ENCODE measurements at regions not wholly inside any gene's neighbourhood (a gene's known extent, or its start where the extent isn't known, plus 50 kb on each side); places are given as distances from the start of the nearest gene placed in this dataset.

- FAIRE-seq (no peak), DNase-seq (ENCODE audit: insufficient read length, low spot score) (no peak)
- TF ChIP-seq TAF1 (IDR thresholded peaks at IDR 0.05; ENCODE audit: low read depth, low read length) = no peak
- TF ChIP-seq SPI1 (IDR thresholded peaks at IDR 0.05; ENCODE audit: low read depth, low read length) = no peak
- TF ChIP-seq POU2F2 (IDR thresholded peaks at IDR 0.05; ENCODE audit: low read depth, low read length) = no peak
- no peak for TF ChIP-seq PAX5 (IDR thresholded peaks at IDR 0.05; ENCODE audit: insufficient read depth, low read length, severe bottlenecking)
- no peak for TF ChIP-seq POLR2AphosphoS5 (IDR thresholded peaks at IDR 0.05; ENCODE audit: low read depth, low read length)
- TF ChIP-seq POLR2A (IDR thresholded peaks at IDR 0.05; ENCODE audit: low read depth, low read length) = no peak
Measured at GRCh38 chr7:18425838-18426445, 69.6 kb upstream of the HDAC9 start.

- FAIRE-seq = no peak
- DNase-seq (ENCODE audit: insufficient read length, low spot score) = no peak
Measured at GRCh38 chr7:18426564-18427226, 68.9 kb upstream of the HDAC9 start.

GRCh38 chr7:18429547-18429946 is 66.0 kb upstream of the HDAC9 start:
- DNase-seq (ENCODE audit: insufficient read length, low spot score) (no peak), FAIRE-seq (no peak)
- TF ChIP-seq POLR2AphosphoS5 (IDR thresholded peaks at IDR 0.05; ENCODE audit: low read depth, low read length) = no peak
- no peak for TF ChIP-seq TAF1 (IDR thresholded peaks at IDR 0.05; ENCODE audit: low read depth, low read length)
- TF ChIP-seq POU2F2 (IDR thresholded peaks at IDR 0.05; ENCODE audit: low read depth, low read length) = no peak
- no peak for TF ChIP-seq POLR2A (IDR thresholded peaks at IDR 0.05; ENCODE audit: low read depth, low read length)
- no peak for TF ChIP-seq PAX5 (IDR thresholded peaks at IDR 0.05; ENCODE audit: insufficient read depth, low read length, severe bottlenecking)

More at GRCh38 chr7:18426564-18427226, 68.9 kb upstream of the HDAC9 start:
- TF ChIP-seq POU2F2 (IDR thresholded peaks at IDR 0.05; ENCODE audit: low read depth, low read length) (no peak), POLR2AphosphoS5 (IDR thresholded peaks at IDR 0.05; ENCODE audit: low read depth, low read length) (no peak), SPI1 (IDR thresholded peaks at IDR 0.05; ENCODE audit: low read depth, low read length) (no peak), PAX5 (IDR thresholded peaks at IDR 0.05; ENCODE audit: insufficient read depth, low read length, severe bottlenecking) (no peak), TAF1 (IDR thresholded peaks at IDR 0.05; ENCODE audit: low read depth, low read length) (no peak), POLR2A (IDR thresholded peaks at IDR 0.05; ENCODE audit: low read depth, low read length) (no peak)

GRCh38 chr7:18430810-18431209 is 64.7 kb upstream of the HDAC9 start:
- FAIRE-seq (no peak), DNase-seq (ENCODE audit: insufficient read length, low spot score) (no peak)
- TF ChIP-seq TAF1 (IDR thresholded peaks at IDR 0.05; ENCODE audit: low read depth, low read length) = no peak
- no peak for TF ChIP-seq PAX5 (IDR thresholded peaks at IDR 0.05; ENCODE audit: insufficient read depth, low read length, severe bottlenecking)
- no peak for TF ChIP-seq SPI1 (IDR thresholded peaks at IDR 0.05; ENCODE audit: low read depth, low read length)
- no peak for TF ChIP-seq POLR2AphosphoS5 (IDR thresholded peaks at IDR 0.05; ENCODE audit: low read depth, low read length)
- TF ChIP-seq POU2F2 (IDR thresholded peaks at IDR 0.05; ENCODE audit: low read depth, low read length) = no peak
- TF ChIP-seq POLR2A (IDR thresholded peaks at IDR 0.05; ENCODE audit: low read depth, low read length) = no peak

- TF ChIP-seq POLR2A (IDR thresholded peaks at IDR 0.05; ENCODE audit: low read depth, low read length) (no peak), SPI1 (IDR thresholded peaks at IDR 0.05; ENCODE audit: low read depth, low read length) (no peak), PAX5 (IDR thresholded peaks at IDR 0.05; ENCODE audit: insufficient read depth, low read length, severe bottlenecking) (no peak), TAF1 (IDR thresholded peaks at IDR 0.05; ENCODE audit: low read depth, low read length) (no peak), POLR2AphosphoS5 (IDR thresholded peaks at IDR 0.05; ENCODE audit: low read depth, low read length) (no peak), POU2F2 (IDR thresholded peaks at IDR 0.05; ENCODE audit: low read depth, low read length) (no peak)
- DNase-seq (ENCODE audit: insufficient read length, low spot score) (no peak), FAIRE-seq (no peak)
Measured at GRCh38 chr7:18434171-18434570, 61.4 kb upstream of the HDAC9 start.

- no peak for FAIRE-seq
- TF ChIP-seq POLR2AphosphoS5 (IDR thresholded peaks at IDR 0.05; ENCODE audit: low read depth, low read length) (no peak), TAF1 (IDR thresholded peaks at IDR 0.05; ENCODE audit: low read depth, low read length) (no peak), SPI1 (IDR thresholded peaks at IDR 0.05; ENCODE audit: low read depth, low read length) (no peak), PAX5 (IDR thresholded peaks at IDR 0.05; ENCODE audit: insufficient read depth, low read length, severe bottlenecking) (no peak), POU2F2 (IDR thresholded peaks at IDR 0.05; ENCODE audit: low read depth, low read length) (no peak), POLR2A (IDR thresholded peaks at IDR 0.05; ENCODE audit: low read depth, low read length) (no peak)
- no peak for DNase-seq (ENCODE audit: insufficient read length, low spot score)
Measured at GRCh38 chr7:18437101-18437500, 58.4 kb upstream of the HDAC9 start.

GRCh38 chr7:18440934-18441333 is 54.6 kb upstream of the HDAC9 start:
- FAIRE-seq = no peak
- TF ChIP-seq POLR2A (IDR thresholded peaks at IDR 0.05; ENCODE audit: low read depth, low read length) = no peak
- TF ChIP-seq TAF1 (IDR thresholded peaks at IDR 0.05; ENCODE audit: low read depth, low read length) = no peak
- no peak for TF ChIP-seq SPI1 (IDR thresholded peaks at IDR 0.05; ENCODE audit: low read depth, low read length)
- TF ChIP-seq PAX5 (IDR thresholded peaks at IDR 0.05; ENCODE audit: insufficient read depth, low read length, severe bottlenecking) = no peak
- TF ChIP-seq POU2F2 (IDR thresholded peaks at IDR 0.05; ENCODE audit: low read depth, low read length) = no peak
- DNase-seq (ENCODE audit: insufficient read length, low spot score) = no peak

- DNase-seq (ENCODE audit: insufficient read length, low spot score) = no peak
- TF ChIP-seq POU2F2 (IDR thresholded peaks at IDR 0.05; ENCODE audit: low read depth, low read length) (no peak), POLR2A (IDR thresholded peaks at IDR 0.05; ENCODE audit: low read depth, low read length) (no peak), PAX5 (IDR thresholded peaks at IDR 0.05; ENCODE audit: insufficient read depth, low read length, severe bottlenecking) (no peak), SPI1 (IDR thresholded peaks at IDR 0.05; ENCODE audit: low read depth, low read length) (no peak), TAF1 (IDR thresholded peaks at IDR 0.05; ENCODE audit: low read depth, low read length) (no peak)
- no peak for FAIRE-seq
Measured at GRCh38 chr7:18444826-18445225, 50.7 kb upstream of the HDAC9 start.

- FAIRE-seq = no peak
- no peak for TF ChIP-seq PAX5 (IDR thresholded peaks at IDR 0.05; ENCODE audit: insufficient read depth, low read length, severe bottlenecking)
- TF ChIP-seq POU2F2 (IDR thresholded peaks at IDR 0.05; ENCODE audit: low read depth, low read length) = no peak
- no peak for TF ChIP-seq TAF1 (IDR thresholded peaks at IDR 0.05; ENCODE audit: low read depth, low read length)
- TF ChIP-seq SPI1 (IDR thresholded peaks at IDR 0.05; ENCODE audit: low read depth, low read length) = no peak
- no peak for TF ChIP-seq POLR2AphosphoS5 (IDR thresholded peaks at IDR 0.05; ENCODE audit: low read depth, low read length)
- no peak for TF ChIP-seq POLR2A (IDR thresholded peaks at IDR 0.05; ENCODE audit: low read depth, low read length)
- no peak for DNase-seq (ENCODE audit: insufficient read length, low spot score)
Measured at GRCh38 chr7:18445483-18445882, 50.1 kb upstream of the HDAC9 start.

All from GM12891 (cell line).